ENCODE measurements at regions not wholly inside any gene's neighbourhood (a gene's known extent, or its start where the extent isn't known, plus 50 kb on each side); places are given as distances from the start of the nearest gene placed in this dataset.

DNA sequence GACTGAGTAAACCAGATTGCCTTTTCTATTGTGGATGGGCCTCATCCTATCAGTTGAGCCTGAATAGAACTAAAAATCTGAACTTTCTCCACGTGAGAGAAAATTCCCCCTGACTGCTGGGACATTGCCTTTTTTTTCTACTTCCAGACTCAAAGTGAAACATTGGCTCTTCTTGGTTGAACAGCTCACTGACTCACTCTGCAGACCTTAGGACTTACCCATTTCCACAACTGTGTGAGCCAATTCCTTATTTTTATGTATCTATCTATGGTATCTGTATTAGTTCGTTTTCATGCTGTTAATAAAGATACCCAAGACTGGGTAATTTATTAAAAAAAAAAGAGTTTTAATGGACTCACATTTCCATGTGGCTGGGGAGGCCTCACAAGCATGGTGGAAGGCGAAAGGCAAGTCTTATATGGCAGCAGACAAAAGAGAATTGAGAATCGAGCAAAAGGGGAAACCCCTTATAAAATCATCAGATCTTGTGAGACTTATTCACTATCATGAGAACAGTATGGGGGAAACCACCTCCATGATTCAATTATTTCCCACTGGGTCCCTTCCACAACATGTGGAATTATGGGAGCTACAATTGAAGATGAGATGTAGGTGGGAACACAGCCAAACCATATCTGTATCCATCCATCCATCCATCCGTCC, 306.7 kb upstream of the SLC24A2 start:
- DNase-seq (ENCODE audit: low read depth): no peak
- TF ChIP-seq, protein P1, sequence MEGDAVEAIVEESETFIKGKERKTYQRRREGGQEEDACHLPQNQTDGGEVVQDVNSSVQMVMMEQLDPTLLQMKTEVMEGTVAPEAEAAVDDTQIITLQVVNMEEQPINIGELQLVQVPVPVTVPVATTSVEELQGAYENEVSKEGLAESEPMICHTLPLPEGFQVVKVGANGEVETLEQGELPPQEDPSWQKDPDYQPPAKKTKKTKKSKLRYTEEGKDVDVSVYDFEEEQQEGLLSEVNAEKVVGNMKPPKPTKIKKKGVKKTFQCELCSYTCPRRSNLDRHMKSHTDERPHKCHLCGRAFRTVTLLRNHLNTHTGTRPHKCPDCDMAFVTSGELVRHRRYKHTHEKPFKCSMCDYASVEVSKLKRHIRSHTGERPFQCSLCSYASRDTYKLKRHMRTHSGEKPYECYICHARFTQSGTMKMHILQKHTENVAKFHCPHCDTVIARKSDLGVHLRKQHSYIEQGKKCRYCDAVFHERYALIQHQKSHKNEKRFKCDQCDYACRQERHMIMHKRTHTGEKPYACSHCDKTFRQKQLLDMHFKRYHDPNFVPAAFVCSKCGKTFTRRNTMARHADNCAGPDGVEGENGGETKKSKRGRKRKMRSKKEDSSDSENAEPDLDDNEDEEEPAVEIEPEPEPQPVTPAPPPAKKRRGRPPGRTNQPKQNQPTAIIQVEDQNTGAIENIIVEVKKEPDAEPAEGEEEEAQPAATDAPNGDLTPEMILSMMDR (conservative IDR thresholded peaks at IDR 0.05; ENCODE audit: control insufficient read depth, insufficient read depth, low read depth, low read length): no peak
- H3K4me3 ChIP-seq (ENCODE audit: control insufficient read depth, low read depth, low read length): no peak overlapping the region

DNA sequence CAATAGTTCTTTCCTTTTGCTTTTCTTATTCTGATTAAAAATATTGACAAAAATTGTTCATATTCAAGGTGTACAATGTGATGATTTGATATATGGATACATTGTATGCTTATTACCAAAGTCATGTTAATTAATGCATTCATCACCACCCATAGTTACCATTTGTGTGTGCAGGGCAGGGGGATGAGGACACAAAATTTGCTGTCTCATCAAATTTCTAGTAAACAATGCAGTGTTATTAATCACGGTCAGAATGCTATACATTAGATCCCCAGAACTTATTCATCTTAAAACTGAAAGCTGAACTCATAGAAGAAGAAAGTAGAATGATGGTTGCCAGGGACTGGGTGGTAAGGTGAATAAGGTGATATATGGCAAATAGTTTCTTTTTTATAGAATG, 303.7 kb upstream of the SLC24A2 start:
- TF ChIP-seq, protein P1 (conservative IDR thresholded peaks at IDR 0.05; ENCODE audit: control insufficient read depth, insufficient read depth, low read depth, low read length): no peak
- no peak for DNase-seq (ENCODE audit: low read depth)
- no peak overlapping the region for H3K4me3 ChIP-seq (ENCODE audit: control insufficient read depth, low read depth, low read length)

DNA sequence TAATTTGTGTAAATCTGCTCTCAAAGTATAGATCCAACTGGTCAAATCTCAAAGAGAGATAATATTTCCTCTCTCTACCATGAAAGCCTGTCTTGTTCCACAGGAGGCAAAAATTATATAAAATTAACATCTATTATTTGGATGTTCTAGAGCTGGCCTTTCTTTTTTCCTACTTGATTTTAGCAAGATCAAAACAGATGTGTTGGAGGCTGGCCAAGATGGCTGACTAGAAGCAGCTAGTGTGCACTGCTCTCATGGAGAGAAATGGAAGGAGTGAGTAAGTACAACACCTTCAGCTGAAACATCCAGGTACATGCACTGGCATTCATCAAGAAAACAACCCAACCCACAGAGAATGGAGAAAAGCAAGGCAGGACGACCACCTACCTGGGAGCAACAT, 298.6 kb upstream of the SLC24A2 start:
- TF ChIP-seq, protein P1 (conservative IDR thresholded peaks at IDR 0.05; ENCODE audit: control insufficient read depth, insufficient read depth, low read depth, low read length): no peak
- peak; percentile 41 for DNase-seq (ENCODE audit: low read depth)
- no peak overlapping the region for H3K4me3 ChIP-seq (ENCODE audit: control insufficient read depth, low read depth, low read length)

DNA sequence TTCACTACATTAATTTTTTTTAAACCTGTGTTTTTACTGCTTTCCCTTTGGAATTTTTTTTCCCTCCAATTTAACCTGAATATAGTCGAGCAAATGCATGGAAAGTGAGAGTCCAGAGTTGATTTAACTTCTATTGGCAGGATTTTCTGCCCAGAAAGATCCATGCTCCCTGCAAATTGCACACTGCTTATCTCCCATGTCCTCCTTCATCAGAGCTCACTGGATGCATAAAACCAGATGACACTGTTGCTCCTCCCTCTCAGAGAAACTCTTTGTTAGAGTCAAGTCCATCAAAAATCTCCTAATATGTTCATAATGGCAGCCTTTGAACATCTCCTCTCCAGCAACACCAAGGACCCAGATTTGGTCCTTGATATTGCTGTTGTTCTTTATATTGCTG, 297.0 kb upstream of the SLC24A2 start:
- H3K4me3 ChIP-seq (ENCODE audit: control insufficient read depth, low read depth, low read length): no peak overlapping the region
- TF ChIP-seq, protein P1 (conservative IDR thresholded peaks at IDR 0.05; ENCODE audit: control insufficient read depth, insufficient read depth, low read depth, low read length): no peak
- DNase-seq (ENCODE audit: low read depth): no peak

DNA sequence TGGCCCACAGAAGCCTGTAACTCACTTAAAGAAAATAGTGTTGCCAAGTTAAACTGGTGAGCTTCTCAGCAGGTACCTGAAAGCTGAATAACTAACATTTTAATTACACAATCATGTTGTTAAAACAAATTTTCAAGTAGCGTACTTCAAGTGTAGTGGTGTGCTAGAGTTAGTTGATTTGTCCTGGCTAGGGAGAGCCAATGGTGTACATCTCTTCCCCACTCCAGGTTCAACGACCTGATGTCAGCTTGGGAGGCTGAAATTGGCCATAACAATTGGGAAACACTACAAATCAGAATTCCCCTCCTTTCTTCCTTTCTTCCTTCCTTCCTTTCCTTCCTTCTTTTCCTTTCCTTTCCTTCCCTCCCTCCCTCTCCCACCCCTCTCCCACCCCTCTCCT, 295.3 kb upstream of the SLC24A2 start:
- no peak overlapping the region for H3K4me3 ChIP-seq (ENCODE audit: control insufficient read depth, low read depth, low read length)
- DNase-seq (ENCODE audit: low read depth): no peak
- TF ChIP-seq, protein P1 (conservative IDR thresholded peaks at IDR 0.05; ENCODE audit: control insufficient read depth, insufficient read depth, low read depth, low read length): no peak

DNA sequence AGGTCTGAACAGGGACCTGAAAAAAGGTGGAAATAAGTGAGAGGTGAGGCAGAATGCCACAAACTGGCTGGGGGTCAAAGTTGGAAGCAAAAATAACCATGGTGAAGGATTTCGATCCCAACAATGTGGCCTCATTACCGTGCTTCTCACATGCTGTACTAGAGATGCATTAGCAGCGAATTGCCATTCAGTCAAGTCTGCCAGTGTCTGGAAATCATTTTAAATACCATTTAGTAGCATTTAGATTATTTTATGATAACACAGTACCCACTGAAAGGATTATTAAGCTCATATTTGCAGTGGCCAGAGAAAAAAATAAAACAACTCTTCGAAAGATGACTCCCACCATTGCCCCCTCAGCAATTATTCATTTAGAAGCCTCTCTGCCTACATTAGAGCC, 294.6 kb upstream of the SLC24A2 start:
- DNase-seq (ENCODE audit: low read depth): no peak
- H3K4me3 ChIP-seq (ENCODE audit: control insufficient read depth, low read depth, low read length): no peak overlapping the region
- TF ChIP-seq, protein P1 (conservative IDR thresholded peaks at IDR 0.05; ENCODE audit: control insufficient read depth, insufficient read depth, low read depth, low read length): no peak

DNA sequence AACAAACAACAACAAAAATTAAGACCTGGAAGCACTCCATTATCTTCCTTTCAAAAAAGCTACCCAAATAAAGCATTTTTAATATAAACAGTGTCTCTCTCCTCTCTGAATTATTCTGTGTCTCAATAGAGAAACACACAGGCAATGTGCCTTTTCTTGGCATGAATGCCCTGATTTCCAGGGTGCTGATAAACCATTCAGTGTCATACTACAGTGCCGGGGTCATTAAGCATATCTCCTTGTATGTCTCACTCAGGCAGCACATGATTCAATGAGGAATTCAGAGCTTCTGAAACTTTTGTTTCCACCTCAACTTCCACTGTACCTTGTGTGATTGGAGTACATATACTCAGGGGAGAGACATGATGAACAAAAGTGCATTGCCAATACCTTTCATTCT, 294.0 kb upstream of the SLC24A2 start:
- no peak for DNase-seq (ENCODE audit: low read depth)
- H3K4me3 ChIP-seq (ENCODE audit: control insufficient read depth, low read depth, low read length): no peak overlapping the region
- TF ChIP-seq, protein P1 (conservative IDR thresholded peaks at IDR 0.05; ENCODE audit: control insufficient read depth, insufficient read depth, low read depth, low read length): no peak
